NT2/D1 (cell line): ENCODE measurements at regions not wholly inside any gene's neighbourhood (a gene's known extent, or its start where the extent isn't known, plus 50 kb on each side); places are given as distances from the start of the nearest gene placed in this dataset.
"Not testable (repeated sequence)": the region's sequence is repeated elsewhere in the genome, so short reads cannot be mapped to it uniquely, and the experiment has no call there.

Experiments used
- DNase-seq: peaks from one replicate; pipeline ENCODE4 v3.0.0-alpha.2; 2011; ENCODE audit warnings: low read depth, low spot score
- H3K27me3 ChIP-seq: 2 replicates; pipeline ENCODE4 v1.6.0; 2011; ENCODE audit warnings: mild to moderate bottlenecking; ENCODE audit not compliant: insufficient read length, insufficient read depth
- H3K36me3 ChIP-seq: 2 replicates; pipeline ENCODE4 v1.6.1; 2011; ENCODE audit warnings: mild to moderate bottlenecking, low read length, mixed read lengths; ENCODE audit not compliant: insufficient read depth, insufficient read length
- H3K4me1 ChIP-seq: 2 replicates; pipeline ENCODE4 v1.5.1; 2011; ENCODE audit not compliant: insufficient read depth, insufficient read length
- H3K4me3 ChIP-seq: 2 replicates; pipeline ENCODE4 v1.5.1; 2011; ENCODE audit warnings: low read depth; ENCODE audit not compliant: insufficient read length
- H3K9ac ChIP-seq: 2 replicates; pipeline ENCODE4 v1.6.0; 2011; ENCODE audit warnings: low read depth; ENCODE audit not compliant: insufficient read length
- H3K9me3 ChIP-seq: 2 replicates; pipeline ENCODE4 v1.5.1; 2011; ENCODE audit warnings: mild to moderate bottlenecking, low read length; ENCODE audit not compliant: insufficient read depth
- SUZ12 ChIP-seq: IDR thresholded peaks from 2 replicates; pipeline ENCODE4 v1.6.1; 2011; ENCODE audit not compliant: insufficient read length, insufficient read depth; ENCODE audit errors: extremely low read depth
- YY1 ChIP-seq: IDR thresholded peaks from 2 replicates; pipeline ENCODE4 v1.6.1; 2011; ENCODE audit not compliant: insufficient read length, insufficient read depth
- ZNF274 ChIP-seq: IDR thresholded peaks from 2 replicates; pipeline ENCODE4 v1.6.1; 2011; ENCODE audit warnings: mild to moderate bottlenecking, low read depth, low read length

- TF ChIP-seq ZNF274, result no peak
- Histone ChIP-seq H3K36me3 (no peaks in the 10 kb centered on the region), H3K4me3 (no peak overlapping the region), H3K9ac (no peak overlapping the region), H3K27me3 (no peaks in the 10 kb centered on the region), H3K4me1 (no peaks in the 10 kb centered on the region), H3K9me3 (peaks cover 9% of the 10 kb centered on the region; the same call in 1 of the 2 replicates)
- no peak for DNase-seq
Observed at GRCh38 chrX:1086444-1087409, 125.7 kb downstream of the CRLF2 start.

GRCh38 chrX:1085871-1086270, 126.6 kb downstream of the CRLF2 start:
- not testable (repeated sequence) for H3K9ac ChIP-seq, H3K4me3 ChIP-seq, H3K9me3 ChIP-seq, H3K27me3 ChIP-seq, H3K36me3 ChIP-seq, DNase-seq, H3K4me1 ChIP-seq

- peaks cover 9% of the 10 kb centered on the region; the same call in 1 of the 2 replicates for H3K9me3 ChIP-seq
- H3K36me3 ChIP-seq, result no peaks in the 10 kb centered on the region
- H3K4me1 ChIP-seq, result no peaks in the 10 kb centered on the region
- no peak overlapping the region for H3K9ac ChIP-seq
- H3K27me3 ChIP-seq, result no peaks in the 10 kb centered on the region
- no peak for DNase-seq
- no peak for TF ChIP-seq SUZ12
- no peak for TF ChIP-seq ZNF274
- TF ChIP-seq YY1, result no peak
- no peak overlapping the region for H3K4me3 ChIP-seq
Observed at GRCh38 chrX:1084689-1085088, 127.8 kb downstream of the CRLF2 start.

DNA sequence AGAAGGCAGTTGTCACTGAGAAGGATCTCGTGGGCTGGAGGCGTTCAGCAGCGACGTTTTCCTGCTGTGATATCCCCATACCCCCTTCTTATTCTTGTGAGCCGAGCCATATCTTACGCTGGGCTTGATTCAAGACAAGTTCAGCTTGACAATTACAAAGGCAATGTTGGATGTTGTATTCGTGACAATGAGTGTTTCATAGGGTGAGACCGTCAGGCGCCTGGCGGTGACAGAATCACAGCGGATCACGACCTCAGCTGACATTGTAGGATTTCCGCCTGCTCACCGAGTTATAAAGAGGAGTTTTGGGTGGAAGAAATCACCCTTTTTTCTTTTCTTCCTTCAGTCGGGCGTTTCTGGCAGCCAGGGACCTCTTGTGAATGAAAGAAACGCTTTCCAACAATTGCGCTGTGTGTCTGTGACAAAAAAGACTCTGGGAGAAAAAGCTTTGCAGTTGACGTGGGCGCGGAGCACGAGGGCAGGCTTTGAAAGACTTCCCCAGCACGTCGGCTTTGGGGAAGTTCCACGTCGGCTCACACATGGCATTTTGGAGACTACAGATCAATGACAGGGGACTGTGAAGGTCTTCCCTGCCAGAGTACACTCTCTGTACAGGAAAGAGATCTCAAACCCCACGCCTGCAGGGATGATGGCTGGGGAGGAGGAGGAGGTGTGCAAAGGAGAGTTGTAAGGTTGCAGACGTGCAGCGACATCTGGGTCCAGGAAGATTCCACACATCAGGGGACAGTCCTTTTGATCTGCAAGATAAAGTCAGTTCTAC, 135.4 kb downstream of the CRLF2 start:
- no peak for TF ChIP-seq SUZ12
- no peak for TF ChIP-seq ZNF274
- no peak for TF ChIP-seq YY1
- Histone ChIP-seq H3K9ac (no peak overlapping the region), H3K4me1 (no peaks in the 10 kb centered on the region), H3K9me3 (no peaks in the 10 kb centered on the region), H3K4me3 (no peak overlapping the region), H3K36me3 (no peaks in the 10 kb centered on the region), H3K27me3 (no peaks in the 10 kb centered on the region)
- DNase-seq, result no peak

- Histone ChIP-seq H3K27me3 (no peaks in the 10 kb centered on the region), H3K36me3 (no peaks in the 10 kb centered on the region), H3K4me1 (no peaks in the 10 kb centered on the region), H3K4me3 (no peak overlapping the region), H3K9ac (no peak overlapping the region), H3K9me3 (no peaks in the 10 kb centered on the region)
- no peak for TF ChIP-seq ZNF274
- TF ChIP-seq SUZ12, result no peak
- no peak for TF ChIP-seq YY1
- DNase-seq, result no peak
Observed at GRCh38 chrX:1075741-1076140, 136.7 kb downstream of the CRLF2 start.

DNA sequence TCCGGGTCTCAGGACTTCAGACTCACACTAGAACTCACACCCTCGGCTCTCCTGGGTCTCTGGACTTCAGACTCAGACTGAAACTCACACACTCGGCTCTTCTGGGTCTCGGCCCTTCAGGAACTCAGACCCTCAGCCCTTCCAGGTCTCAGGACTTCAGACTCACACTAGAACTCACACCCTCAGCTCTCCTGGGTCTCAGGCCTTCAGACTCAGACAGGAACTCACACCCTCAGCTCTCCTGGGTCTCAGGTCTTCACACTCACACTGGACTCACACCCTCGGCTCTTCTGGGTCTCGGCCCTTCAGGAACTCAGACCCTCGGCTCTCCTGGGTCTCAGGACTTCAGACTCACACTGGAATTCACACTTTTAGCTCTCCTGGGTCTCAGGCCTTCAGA, 137.3 kb downstream of the CRLF2 start:
- H3K9me3 ChIP-seq, result no peaks in the 10 kb centered on the region
- no peak overlapping the region for H3K4me3 ChIP-seq
- no peak for TF ChIP-seq YY1
- no peak for TF ChIP-seq SUZ12
- no peak for TF ChIP-seq ZNF274
- H3K9ac ChIP-seq, result no peak overlapping the region
- no peaks in the 10 kb centered on the region for H3K27me3 ChIP-seq
- DNase-seq, result no peak
- no peaks in the 10 kb centered on the region for H3K4me1 ChIP-seq
- no peaks in the 10 kb centered on the region for H3K36me3 ChIP-seq

DNA sequence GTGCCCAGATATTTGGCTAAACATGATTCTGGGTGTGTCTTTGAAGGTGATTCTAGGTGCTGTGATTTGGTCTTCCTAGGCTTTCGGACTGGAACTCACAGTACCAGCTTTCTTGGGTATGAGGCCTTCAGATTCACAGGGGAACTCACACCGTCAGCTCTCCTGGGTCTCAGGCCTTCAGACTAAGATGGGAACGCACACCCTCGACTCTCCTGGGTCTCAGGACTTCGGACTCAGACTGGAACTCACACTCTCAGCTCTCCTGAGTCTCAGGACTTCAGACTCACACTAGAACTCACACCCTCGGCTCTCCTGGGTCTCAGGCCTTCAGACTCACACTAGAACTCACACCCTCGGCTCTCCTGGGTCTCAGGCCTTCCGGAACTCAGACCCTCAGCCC, 137.7 kb downstream of the CRLF2 start:
- H3K27me3 ChIP-seq, result no peaks in the 10 kb centered on the region
- no peaks in the 10 kb centered on the region for H3K4me1 ChIP-seq
- H3K9ac ChIP-seq, result no peak overlapping the region
- H3K9me3 ChIP-seq, result no peaks in the 10 kb centered on the region
- TF ChIP-seq ZNF274 (no peak), YY1 (no peak), SUZ12 (no peak)
- no peak overlapping the region for H3K4me3 ChIP-seq
- no peak for DNase-seq
- no peaks in the 10 kb centered on the region for H3K36me3 ChIP-seq
